Activated CD4-positive, alpha-beta T cell treated with anti-CD3 and anti-CD28 coated beads for 1 hour (primary cell): ENCODE measurements at regions not wholly inside any gene's neighbourhood (a gene's known extent, or its start where the extent isn't known, plus 50 kb on each side); places are given as distances from the start of the nearest gene placed in this dataset.

Experiments
- DNase-seq: peaks from one replicate; pipeline ENCODE4 v3.0.0-alpha.2; 2020

GRCh38 chr2:42913280-42913878 lies 121.0 kb upstream of the HAAO start:
- no peak for DNase-seq

- DNase-seq = no peak
These were observed 118.4 kb upstream of the HAAO start for GRCh38 chr2:42910645-42911405.

GRCh38 chr2:42909966-42910365 lies 117.6 kb upstream of the HAAO start:
- no peak for DNase-seq

- DNase-seq = no peak
These were observed 116.3 kb upstream of the HAAO start for GRCh38 chr2:42908518-42909200.

- DNase-seq = no peak
These were observed 115.5 kb upstream of the HAAO start for GRCh38 chr2:42907835-42908234.

GRCh38 chr2:42906557-42907411 lies 114.4 kb upstream of the HAAO start:
- DNase-seq = no peak

GRCh38 chr2:42906111-42906556 lies 113.8 kb upstream of the HAAO start:
- DNase-seq = no peak

GRCh38 chr2:42905341-42906110 lies 113.1 kb upstream of the HAAO start:
- no peak for DNase-seq

GRCh38 chr2:42904576-42904876 lies 112.1 kb upstream of the HAAO start:
- no peak for DNase-seq

GRCh38 chr2:42903821-42904575 lies 111.6 kb upstream of the HAAO start:
- DNase-seq = no peak

GRCh38 chr2:42902939-42903709 lies 110.7 kb upstream of the HAAO start:
- DNase-seq = no peak

GRCh38 chr2:42901076-42901640 lies 108.8 kb upstream of the HAAO start:
- DNase-seq = no peak

- DNase-seq = no peak
These were observed 108.0 kb upstream of the HAAO start for GRCh38 chr2:42900289-42900891.

- DNase-seq = no peak
These were observed 105.0 kb upstream of the HAAO start for GRCh38 chr2:42897358-42897757.

GRCh38 chr2:42895791-42896135 lies 103.4 kb upstream of the HAAO start:
- DNase-seq = no peak

GRCh38 chr2:42895134-42895790 lies 102.9 kb upstream of the HAAO start:
- no peak for DNase-seq

GRCh38 chr2:42893047-42893758 lies 100.8 kb upstream of the HAAO start:
- DNase-seq = no peak

- DNase-seq = no peak
These were observed 98.5 kb upstream of the HAAO start for GRCh38 chr2:42890791-42891355.
